Neutrophil (primary cell): ENCODE measurements at regions not wholly inside any gene's neighbourhood (a gene's known extent, or its start where the extent isn't known, plus 50 kb on each side); places are given as distances from the start of the nearest gene placed in this dataset.

Experiments used
- H3K27ac ChIP-seq: fragments of 200-600 bp; sonication (generic); 2 replicates; pipeline ENCODE4 v1.5.1; 2016; ENCODE audit warnings: mild to moderate bottlenecking, moderate library complexity
- H3K27me3 ChIP-seq: fragments of 200-600 bp; sonication (generic); 2 replicates; pipeline ENCODE4 v1.6.0; 2016; ENCODE audit warnings: mild to moderate bottlenecking
- H3K36me3 ChIP-seq: fragments of 200-600 bp; sonication (generic); 2 replicates; pipeline ENCODE4 v1.5.1; 2017
- H3K4me1 ChIP-seq, 2 experiments: fragments of 200-600 bp in 1 of 2; sonication (generic) in 1 of 2; 1 replicate in 1 of 2; 2 replicates in 1 of 2; pipeline versions ENCODE4 v1.5.1 to v1.6.1; 2013 to 2016; ENCODE audit warnings: low read depth in 1 of 2, low read length in 1 of 2, mild to moderate bottlenecking in 1 of 2, moderate library complexity in 1 of 2; ENCODE audit not compliant: control insufficient read depth in 1 of 2, insufficient read depth in 1 of 2
- H3K4me3 ChIP-seq, 2 experiments: fragments of 200-600 bp in 1 of 2; sonication (generic) in 1 of 2; 1 replicate in 1 of 2; 2 replicates in 1 of 2; pipeline ENCODE4 v1.5.1; 2013 to 2016; ENCODE audit warnings: low read depth in 1 of 2, low read length in 1 of 2, mild to moderate bottlenecking in 1 of 2, moderate library complexity in 1 of 2
- H3K9me3 ChIP-seq: fragments of 200-600 bp; sonication (generic); 2 replicates; pipeline ENCODE4 v1.5.1; 2016
- CTCF ChIP-seq: fragments of 200-600 bp; sonication (generic); IDR thresholded peaks from 2 replicates; pipeline ENCODE4 v1.5.1; 2016; ENCODE audit warnings: antibody characterized with exemption

- Histone ChIP-seq H3K36me3 (no peaks in the 10 kb centered on the region), H3K4me1 (peaks cover 0 to 4% of the 10 kb centered on the region in 2 experiments), H3K27ac (no peak overlapping the region), H3K9me3 (no peaks in the 10 kb centered on the region), H3K27me3 (peaks cover 45% of the 10 kb centered on the region), H3K4me3 (no peak overlapping the region)
- TF ChIP-seq CTCF = no peak
Measured at GRCh38 chr12:132435486-132436187, 54.3 kb upstream of the FBRSL1 start.

GRCh38 chr12:132433641-132434395, 56.1 kb upstream of the FBRSL1 start:
- Histone ChIP-seq H3K9me3 (no peaks in the 10 kb centered on the region), H3K27me3 (peaks cover 52% of the 10 kb centered on the region), H3K27ac (no peak overlapping the region), H3K36me3 (no peaks in the 10 kb centered on the region), H3K4me3 (no peak overlapping the region), H3K4me1 (peaks cover 7 to 8% of the 10 kb centered on the region in 2 experiments)
- TF ChIP-seq CTCF = no peak

GRCh38 chr12:132432721-132433577, 57.0 kb upstream of the FBRSL1 start:
- Histone ChIP-seq H3K27me3 (peaks cover 52% of the 10 kb centered on the region), H3K4me1 (peaks cover 7 to 8% of the 10 kb centered on the region in 2 experiments), H3K27ac (no peak overlapping the region)

GRCh38 chr12:132432126-132432705, 57.7 kb upstream of the FBRSL1 start:
- TF ChIP-seq CTCF = no peak
- Histone ChIP-seq H3K36me3 (no peaks in the 10 kb centered on the region), H3K27me3 (peaks cover 51% of the 10 kb centered on the region), H3K4me1 (peaks cover 7 to 8% of the 10 kb centered on the region in 2 experiments), H3K4me3 (no peak overlapping the region), H3K9me3 (no peaks in the 10 kb centered on the region), H3K27ac (no peak overlapping the region)

More at GRCh38 chr12:132432721-132433577, 57.0 kb upstream of the FBRSL1 start:
- Histone ChIP-seq H3K4me3 (no peak overlapping the region), H3K36me3 (no peaks in the 10 kb centered on the region), H3K9me3 (no peaks in the 10 kb centered on the region)
- TF ChIP-seq CTCF = no peak
